ENCODE measurements at regions not wholly inside any gene's neighbourhood (a gene's known extent, or its start where the extent isn't known, plus 50 kb on each side); places are given as distances from the start of the nearest gene placed in this dataset.
A peak's percentile ranks its signal among the peaks of the same experiment; 100 is the strongest.

GRCh38 chr13:32910530-32910929 is 105.7 kb upstream of the KL start:
- no peaks in the 10 kb centered on the region for H3K9me3 ChIP-seq (ENCODE audit: severe bottlenecking)

GRCh38 chr13:32911506-32911905 is 104.7 kb upstream of the KL start:
- DNase-seq (ENCODE audit: low spot score) (no peak), ATAC-seq (ENCODE audit: low read depth) (peak; percentile 92)
- Histone ChIP-seq H3K27me3 (ENCODE audit: insufficient read depth, poor library complexity, severe bottlenecking) (no peaks in the 10 kb centered on the region), H3K9me3 (ENCODE audit: severe bottlenecking) (no peaks in the 10 kb centered on the region), H3K27ac (ENCODE audit: poor library complexity, severe bottlenecking) (no peak overlapping the region), H3K4me1 (ENCODE audit: insufficient read depth, poor library complexity, severe bottlenecking) (no peaks in the 10 kb centered on the region), H3K4me3 (ENCODE audit: severe bottlenecking) (no peak overlapping the region), H3K36me3 (ENCODE audit: low read depth) (no peaks in the 10 kb centered on the region)
- TF ChIP-seq CTCF (IDR thresholded peaks at IDR 0.05; ENCODE audit: poor library complexity, severe bottlenecking): peak; percentile 52

More at GRCh38 chr13:32910530-32910929, 105.7 kb upstream of the KL start:
- DNase-seq (ENCODE audit: low spot score) (no peak), ATAC-seq (ENCODE audit: low read depth) (no peak)
- Histone ChIP-seq H3K27ac (ENCODE audit: poor library complexity, severe bottlenecking) (no peak overlapping the region), H3K4me3 (ENCODE audit: severe bottlenecking) (no peak overlapping the region), H3K4me1 (ENCODE audit: insufficient read depth, poor library complexity, severe bottlenecking) (no peaks in the 10 kb centered on the region), H3K27me3 (ENCODE audit: insufficient read depth, poor library complexity, severe bottlenecking) (no peaks in the 10 kb centered on the region), H3K36me3 (ENCODE audit: low read depth) (no peaks in the 10 kb centered on the region)
- no peak for TF ChIP-seq CTCF (IDR thresholded peaks at IDR 0.05; ENCODE audit: poor library complexity, severe bottlenecking)

GRCh38 chr13:32914686-32915085 is 101.5 kb upstream of the KL start:
- H3K9me3 ChIP-seq (ENCODE audit: severe bottlenecking): no peaks in the 10 kb centered on the region
- ATAC-seq (ENCODE audit: low read depth) (no peak), DNase-seq (ENCODE audit: low spot score) (no peak)
- H3K27ac ChIP-seq (ENCODE audit: poor library complexity, severe bottlenecking): no peak overlapping the region
- TF ChIP-seq CTCF (IDR thresholded peaks at IDR 0.05; ENCODE audit: poor library complexity, severe bottlenecking): no peak
- H3K4me3 ChIP-seq (ENCODE audit: severe bottlenecking): no peak overlapping the region
- H3K36me3 ChIP-seq (ENCODE audit: low read depth): no peaks in the 10 kb centered on the region
- no peaks in the 10 kb centered on the region for H3K27me3 ChIP-seq (ENCODE audit: insufficient read depth, poor library complexity, severe bottlenecking)
- peaks cover 3% of the 10 kb centered on the region for H3K4me1 ChIP-seq (ENCODE audit: insufficient read depth, poor library complexity, severe bottlenecking)

- DNase-seq (ENCODE audit: low spot score): no peak
- TF ChIP-seq CTCF (IDR thresholded peaks at IDR 0.05; ENCODE audit: poor library complexity, severe bottlenecking): no peak
Measured at GRCh38 chr13:32917504-32917903, 98.7 kb upstream of the KL start.

DNA sequence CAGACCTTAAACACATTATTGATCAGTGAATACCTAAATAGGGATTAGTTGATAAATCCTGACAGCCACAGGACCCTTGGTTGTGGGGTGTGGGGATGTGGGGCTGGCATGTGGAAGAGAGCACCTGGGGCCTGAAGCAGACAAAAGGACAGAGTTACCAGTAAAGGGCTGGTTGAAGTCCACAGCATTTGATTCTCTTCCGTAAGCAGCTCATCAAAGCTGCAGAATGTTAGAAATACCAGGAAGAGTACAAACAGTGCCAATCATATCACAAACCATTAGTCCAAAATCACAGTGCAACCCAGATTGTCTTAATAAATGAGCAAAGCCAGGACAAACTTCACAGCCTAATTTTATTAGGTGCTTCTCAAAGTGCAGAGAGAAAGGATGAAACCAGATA is 92.5 kb upstream of the KL start:
- DNase-seq (ENCODE audit: low spot score) (no peak), ATAC-seq (ENCODE audit: low read depth) (no peak)
- H3K27me3 ChIP-seq (ENCODE audit: insufficient read depth, poor library complexity, severe bottlenecking): no peaks in the 10 kb centered on the region
- H3K4me3 ChIP-seq (ENCODE audit: severe bottlenecking): no peak overlapping the region
- H3K9me3 ChIP-seq (ENCODE audit: severe bottlenecking): no peaks in the 10 kb centered on the region
- no peaks in the 10 kb centered on the region for H3K4me1 ChIP-seq (ENCODE audit: insufficient read depth, poor library complexity, severe bottlenecking)
- TF ChIP-seq CTCF (IDR thresholded peaks at IDR 0.05; ENCODE audit: poor library complexity, severe bottlenecking): no peak
- no peak overlapping the region for H3K27ac ChIP-seq (ENCODE audit: poor library complexity, severe bottlenecking)
- no peaks in the 10 kb centered on the region for H3K36me3 ChIP-seq (ENCODE audit: low read depth)

More at GRCh38 chr13:32917504-32917903, 98.7 kb upstream of the KL start:
- no peak for ATAC-seq (ENCODE audit: low read depth)
- H3K27ac ChIP-seq (ENCODE audit: poor library complexity, severe bottlenecking): no peak overlapping the region
- no peaks in the 10 kb centered on the region for H3K9me3 ChIP-seq (ENCODE audit: severe bottlenecking)
- no peak overlapping the region for H3K4me3 ChIP-seq (ENCODE audit: severe bottlenecking)
- H3K27me3 ChIP-seq (ENCODE audit: insufficient read depth, poor library complexity, severe bottlenecking): no peaks in the 10 kb centered on the region
- H3K4me1 ChIP-seq (ENCODE audit: insufficient read depth, poor library complexity, severe bottlenecking): peaks cover 3% of the 10 kb centered on the region
- H3K36me3 ChIP-seq (ENCODE audit: low read depth): no peaks in the 10 kb centered on the region
